ENCODE measurements at regions not wholly inside any gene's neighbourhood (a gene's known extent, or its start where the extent isn't known, plus 50 kb on each side); places are given as distances from the start of the nearest gene placed in this dataset.

GRCh38 chr7:68417659-68418058 is 1180.6 kb upstream of the AUTS2 start:
- 65 to 72% methylated on average over 1 of the region's 1 CpG for WGBS, 2 donors
- Histone ChIP-seq H3K27ac (no peak overlapping the region), H3K4me1 (no peaks in the 10 kb centered on the region), H3K36me3 (no peaks in the 10 kb centered on the region), H3K27me3 (no peaks in the 10 kb centered on the region), H3K9me3 (peaks cover 0 to 13% (median 0%) of the 10 kb centered on the region in 4 donors), H3K4me3 (no peak overlapping the region)
- DNase-seq: no peak
- no peak for TF ChIP-seq EP300 (IDR thresholded peaks at IDR 0.05)
- TF ChIP-seq POLR2AphosphoS5 (IDR thresholded peaks at IDR 0.05): no peak
- TF ChIP-seq, protein P1, sequence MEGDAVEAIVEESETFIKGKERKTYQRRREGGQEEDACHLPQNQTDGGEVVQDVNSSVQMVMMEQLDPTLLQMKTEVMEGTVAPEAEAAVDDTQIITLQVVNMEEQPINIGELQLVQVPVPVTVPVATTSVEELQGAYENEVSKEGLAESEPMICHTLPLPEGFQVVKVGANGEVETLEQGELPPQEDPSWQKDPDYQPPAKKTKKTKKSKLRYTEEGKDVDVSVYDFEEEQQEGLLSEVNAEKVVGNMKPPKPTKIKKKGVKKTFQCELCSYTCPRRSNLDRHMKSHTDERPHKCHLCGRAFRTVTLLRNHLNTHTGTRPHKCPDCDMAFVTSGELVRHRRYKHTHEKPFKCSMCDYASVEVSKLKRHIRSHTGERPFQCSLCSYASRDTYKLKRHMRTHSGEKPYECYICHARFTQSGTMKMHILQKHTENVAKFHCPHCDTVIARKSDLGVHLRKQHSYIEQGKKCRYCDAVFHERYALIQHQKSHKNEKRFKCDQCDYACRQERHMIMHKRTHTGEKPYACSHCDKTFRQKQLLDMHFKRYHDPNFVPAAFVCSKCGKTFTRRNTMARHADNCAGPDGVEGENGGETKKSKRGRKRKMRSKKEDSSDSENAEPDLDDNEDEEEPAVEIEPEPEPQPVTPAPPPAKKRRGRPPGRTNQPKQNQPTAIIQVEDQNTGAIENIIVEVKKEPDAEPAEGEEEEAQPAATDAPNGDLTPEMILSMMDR (IDR thresholded peaks at IDR 0.05): no peak
- no peak for TF ChIP-seq POLR2A (IDR thresholded peaks at IDR 0.05)
- intact Hi-C loops (cut with DNase I): no loop called here

- Histone ChIP-seq H3K9me3 (peaks cover 0 to 13% (median 0%) of the 10 kb centered on the region in 4 donors), H3K27ac (peak overlapping the region in 1 of 4 donors; percentile 64), H3K4me3 (no peak overlapping the region), H3K36me3 (no peaks in the 10 kb centered on the region), H3K4me1 (no peaks in the 10 kb centered on the region), H3K27me3 (no peaks in the 10 kb centered on the region)
- 92 to 93% methylated on average over 11 of the region's 11 CpGs for WGBS, 2 donors
- DNase-seq: no peak
- TF ChIP-seq, protein P1 (IDR thresholded peaks at IDR 0.05): no peak
- TF ChIP-seq POLR2A (IDR thresholded peaks at IDR 0.05): no peak
- no peak for TF ChIP-seq EP300 (IDR thresholded peaks at IDR 0.05)
- no peak for TF ChIP-seq POLR2AphosphoS5 (IDR thresholded peaks at IDR 0.05)
- intact Hi-C loops (cut with DNase I): no loop called here
Observed at GRCh38 chr7:68420342-68421192, 1177.7 kb upstream of the AUTS2 start.

- no peaks in the 10 kb centered on the region for H3K27me3 ChIP-seq
- 92 to 93% methylated on average over 7 of the region's 7 CpGs for WGBS, 2 donors
- intact Hi-C loops (cut with DNase I): no loop called here
- TF ChIP-seq POLR2A (IDR thresholded peaks at IDR 0.05) (no peak), POLR2AphosphoS5 (IDR thresholded peaks at IDR 0.05) (no peak), EP300 (IDR thresholded peaks at IDR 0.05) (no peak)
- TF ChIP-seq, protein P1 (IDR thresholded peaks at IDR 0.05): no peak
- DNase-seq: no peak
- no peak overlapping the region for H3K4me3 ChIP-seq
- H3K4me1 ChIP-seq: no peaks in the 10 kb centered on the region
- no peaks in the 10 kb centered on the region for H3K36me3 ChIP-seq
- no peak overlapping the region for H3K27ac ChIP-seq
- H3K9me3 ChIP-seq: peaks cover 0 to 8% (median 0%) of the 10 kb centered on the region in 4 donors
Observed at GRCh38 chr7:68421712-68422111, 1176.6 kb upstream of the AUTS2 start.

- Histone ChIP-seq H3K4me3 (no peak overlapping the region), H3K27ac (no peak overlapping the region), H3K36me3 (no peaks in the 10 kb centered on the region), H3K4me1 (no peaks in the 10 kb centered on the region), H3K9me3 (peaks cover 0 to 8% (median 0%) of the 10 kb centered on the region in 4 donors), H3K27me3 (no peaks in the 10 kb centered on the region)
- TF ChIP-seq POLR2AphosphoS5 (IDR thresholded peaks at IDR 0.05) (no peak), POLR2A (IDR thresholded peaks at IDR 0.05) (no peak), EP300 (IDR thresholded peaks at IDR 0.05) (no peak)
- TF ChIP-seq, protein P1 (IDR thresholded peaks at IDR 0.05): no peak
- DNase-seq: no peak
- 46 to 74% methylated on average over 4 of the region's 4 CpGs for WGBS, 2 donors
- intact Hi-C loops (cut with DNase I): no loop called here
Observed at GRCh38 chr7:68422281-68422680, 1176.0 kb upstream of the AUTS2 start.
